Neutrophil (primary cell): ENCODE measurements at regions not wholly inside any gene's neighbourhood (a gene's known extent, or its start where the extent isn't known, plus 50 kb on each side); places are given as distances from the start of the nearest gene placed in this dataset.

Source experiments
- H3K27ac ChIP-seq: fragments of 200-600 bp; sonication (generic); 2 replicates; pipeline ENCODE4 v1.5.1; 2016; ENCODE audit warnings: mild to moderate bottlenecking, moderate library complexity
- H3K27me3 ChIP-seq: fragments of 200-600 bp; sonication (generic); 2 replicates; pipeline ENCODE4 v1.6.0; 2016; ENCODE audit warnings: mild to moderate bottlenecking
- H3K36me3 ChIP-seq: fragments of 200-600 bp; sonication (generic); 2 replicates; pipeline ENCODE4 v1.5.1; 2017
- H3K4me1 ChIP-seq, 2 experiments: fragments of 200-600 bp in 1 of 2; sonication (generic) in 1 of 2; 1 replicate in 1 of 2; 2 replicates in 1 of 2; pipeline versions ENCODE4 v1.5.1 to v1.6.1; 2013 to 2016; ENCODE audit warnings: low read depth in 1 of 2, low read length in 1 of 2, mild to moderate bottlenecking in 1 of 2, moderate library complexity in 1 of 2; ENCODE audit not compliant: control insufficient read depth in 1 of 2, insufficient read depth in 1 of 2
- H3K4me3 ChIP-seq, 2 experiments: fragments of 200-600 bp in 1 of 2; sonication (generic) in 1 of 2; 1 replicate in 1 of 2; 2 replicates in 1 of 2; pipeline ENCODE4 v1.5.1; 2013 to 2016; ENCODE audit warnings: low read depth in 1 of 2, low read length in 1 of 2, mild to moderate bottlenecking in 1 of 2, moderate library complexity in 1 of 2
- H3K9me3 ChIP-seq: fragments of 200-600 bp; sonication (generic); 2 replicates; pipeline ENCODE4 v1.5.1; 2016
- TF ChIP-seq, protein P1 (sequence below): fragments of 200-600 bp; sonication (generic); IDR thresholded peaks from 2 replicates; pipeline ENCODE4 v1.5.1; 2016; ENCODE audit warnings: antibody characterized with exemption

DNA sequence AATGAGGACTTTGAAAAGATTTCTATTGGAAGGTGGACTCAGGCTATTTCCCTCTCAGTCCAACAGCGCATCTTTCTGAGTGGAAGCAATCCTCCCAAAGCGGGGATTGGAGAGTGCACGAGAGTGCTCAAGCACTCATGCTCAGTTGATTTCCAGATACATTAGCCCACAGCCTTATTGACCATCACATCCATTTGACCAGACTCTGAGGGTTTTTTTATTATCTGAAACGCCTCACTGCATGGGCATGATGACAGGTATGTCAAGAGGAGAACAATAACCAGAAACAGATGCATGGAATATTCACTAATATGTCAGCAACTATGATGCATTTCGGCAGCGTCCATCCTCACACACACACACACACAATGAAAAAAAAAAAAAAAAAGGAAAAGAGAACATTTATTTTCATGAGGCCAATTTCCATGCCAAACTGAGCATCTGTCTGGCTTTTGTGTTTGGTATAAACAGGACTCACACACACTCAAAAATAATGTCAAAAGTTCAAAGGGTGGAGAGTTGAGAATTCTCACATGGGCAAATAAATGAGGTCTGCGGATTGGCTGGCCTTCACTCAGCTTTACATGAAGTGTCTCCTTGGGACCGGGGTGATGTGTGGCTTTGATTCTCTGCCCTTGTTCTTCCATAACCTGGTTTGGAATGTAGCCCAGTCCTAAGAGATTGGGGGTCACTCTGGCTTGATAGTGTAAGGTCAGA lies 371.6 kb downstream of the MCTP2 start:
- Histone ChIP-seq H3K27me3 (peaks cover 62% of the 10 kb centered on the region), H3K4me3 (no peak overlapping the region), H3K4me1 (no peaks in the 10 kb centered on the region), H3K9me3 (no peaks in the 10 kb centered on the region), H3K27ac (no peak overlapping the region), H3K36me3 (no peaks in the 10 kb centered on the region)
- TF ChIP-seq, protein P1, sequence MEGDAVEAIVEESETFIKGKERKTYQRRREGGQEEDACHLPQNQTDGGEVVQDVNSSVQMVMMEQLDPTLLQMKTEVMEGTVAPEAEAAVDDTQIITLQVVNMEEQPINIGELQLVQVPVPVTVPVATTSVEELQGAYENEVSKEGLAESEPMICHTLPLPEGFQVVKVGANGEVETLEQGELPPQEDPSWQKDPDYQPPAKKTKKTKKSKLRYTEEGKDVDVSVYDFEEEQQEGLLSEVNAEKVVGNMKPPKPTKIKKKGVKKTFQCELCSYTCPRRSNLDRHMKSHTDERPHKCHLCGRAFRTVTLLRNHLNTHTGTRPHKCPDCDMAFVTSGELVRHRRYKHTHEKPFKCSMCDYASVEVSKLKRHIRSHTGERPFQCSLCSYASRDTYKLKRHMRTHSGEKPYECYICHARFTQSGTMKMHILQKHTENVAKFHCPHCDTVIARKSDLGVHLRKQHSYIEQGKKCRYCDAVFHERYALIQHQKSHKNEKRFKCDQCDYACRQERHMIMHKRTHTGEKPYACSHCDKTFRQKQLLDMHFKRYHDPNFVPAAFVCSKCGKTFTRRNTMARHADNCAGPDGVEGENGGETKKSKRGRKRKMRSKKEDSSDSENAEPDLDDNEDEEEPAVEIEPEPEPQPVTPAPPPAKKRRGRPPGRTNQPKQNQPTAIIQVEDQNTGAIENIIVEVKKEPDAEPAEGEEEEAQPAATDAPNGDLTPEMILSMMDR: no peak

DNA sequence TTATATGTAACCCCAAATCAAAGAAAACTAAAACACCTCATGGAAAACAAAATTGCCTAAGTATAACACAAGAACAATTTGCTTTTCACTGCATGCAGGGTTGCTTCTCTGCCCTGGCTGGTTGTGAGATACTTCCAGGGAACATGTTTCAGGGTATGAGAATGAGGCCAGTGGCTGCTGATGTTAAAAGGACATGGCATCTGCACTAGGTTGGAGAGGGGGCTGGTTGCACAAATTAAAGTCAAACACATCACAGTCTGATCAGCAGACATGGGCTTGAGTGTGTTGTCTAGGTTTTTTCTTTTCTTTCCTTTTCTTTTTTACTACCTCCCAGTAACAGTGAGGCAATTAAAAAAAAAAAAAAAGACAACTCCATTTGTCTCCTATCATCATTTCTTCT lies 374.9 kb downstream of the MCTP2 start:
- Histone ChIP-seq H3K9me3 (no peaks in the 10 kb centered on the region), H3K4me3 (no peak overlapping the region), H3K36me3 (no peaks in the 10 kb centered on the region), H3K27ac (no peak overlapping the region), H3K27me3 (peaks cover 86% of the 10 kb centered on the region), H3K4me1 (no peaks in the 10 kb centered on the region)
- TF ChIP-seq, protein P1: no peak

DNA sequence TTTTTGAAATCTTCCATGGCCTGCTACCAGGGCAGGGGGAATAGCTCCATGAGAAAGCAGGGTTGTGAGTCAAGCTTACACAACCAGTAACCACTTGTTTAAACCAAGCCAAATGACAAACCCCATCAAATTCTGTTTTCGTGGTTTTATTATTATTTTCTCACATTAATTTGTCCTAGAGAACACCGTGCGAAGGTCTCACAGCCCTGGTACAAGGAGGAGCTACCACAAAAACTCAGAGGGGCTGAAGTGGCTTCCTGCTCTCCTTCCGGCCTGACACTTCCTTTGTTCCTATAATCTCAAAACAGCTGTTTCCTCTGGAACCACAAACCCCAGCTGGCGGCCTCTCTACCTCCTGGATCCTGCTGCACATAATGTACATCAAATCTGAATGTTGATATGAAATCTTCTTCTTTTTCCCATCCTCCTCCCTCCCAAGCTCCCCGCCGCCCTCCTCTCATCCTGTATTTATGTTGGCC lies 375.9 kb downstream of the MCTP2 start:
- TF ChIP-seq, protein P1: no peak
- Histone ChIP-seq H3K9me3 (no peaks in the 10 kb centered on the region), H3K27ac (no peak overlapping the region), H3K36me3 (no peaks in the 10 kb centered on the region), H3K4me1 (no peaks in the 10 kb centered on the region), H3K27me3 (peaks cover 81% of the 10 kb centered on the region), H3K4me3 (no peak overlapping the region)

DNA sequence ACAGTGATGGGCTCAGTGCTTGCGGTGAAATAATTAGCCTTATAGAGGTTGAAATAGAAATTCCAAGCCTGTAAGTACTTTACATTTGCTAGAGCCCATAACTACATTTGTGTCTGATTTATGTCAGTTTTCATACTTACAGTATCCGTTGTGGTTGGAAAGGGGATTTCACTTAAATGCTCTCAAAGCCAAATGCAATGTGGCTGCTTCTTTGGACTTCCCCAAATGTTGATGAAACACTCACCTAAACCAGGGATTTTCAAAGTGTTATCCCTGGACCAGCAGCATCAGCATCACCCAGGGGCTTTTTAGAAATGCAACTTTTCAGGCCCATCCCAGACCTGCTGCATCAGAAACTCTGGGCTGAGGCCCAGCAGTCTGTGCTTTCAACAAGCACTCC lies 378.7 kb downstream of the MCTP2 start:
- no peaks in the 10 kb centered on the region for H3K36me3 ChIP-seq
- H3K4me1 ChIP-seq: no peaks in the 10 kb centered on the region
- H3K4me3 ChIP-seq: no peak overlapping the region
- TF ChIP-seq, protein P1: no peak
- no peaks in the 10 kb centered on the region for H3K9me3 ChIP-seq
- no peak overlapping the region for H3K27ac ChIP-seq
- H3K27me3 ChIP-seq: peaks cover 69% of the 10 kb centered on the region

DNA sequence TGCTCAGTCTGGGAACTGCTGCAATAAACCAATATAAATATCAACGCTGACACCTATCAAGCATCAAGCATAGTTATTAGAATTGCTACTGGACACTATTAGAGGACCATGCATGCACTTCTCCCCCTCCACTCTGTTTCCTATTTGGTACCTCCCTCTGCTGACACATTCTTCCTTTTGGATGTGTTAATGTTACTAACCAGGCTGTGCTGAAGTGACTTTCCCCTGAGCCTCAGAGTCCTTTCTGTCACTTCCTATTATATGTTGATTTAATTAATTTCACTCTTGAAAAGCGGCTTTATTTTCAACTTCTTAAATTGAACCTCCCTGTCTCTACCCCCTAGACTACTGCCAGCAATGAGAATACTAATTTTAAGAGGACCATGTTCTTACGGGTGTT lies 379.1 kb downstream of the MCTP2 start:
- no peaks in the 10 kb centered on the region for H3K36me3 ChIP-seq
- peaks cover 65% of the 10 kb centered on the region for H3K27me3 ChIP-seq
- no peaks in the 10 kb centered on the region for H3K4me1 ChIP-seq
- TF ChIP-seq, protein P1: no peak
- no peaks in the 10 kb centered on the region for H3K9me3 ChIP-seq
- H3K4me3 ChIP-seq: no peak overlapping the region
- no peak overlapping the region for H3K27ac ChIP-seq
